H1 (cell line): ENCODE measurements at regions not wholly inside any gene's neighbourhood (a gene's known extent, or its start where the extent isn't known, plus 50 kb on each side); places are given as distances from the start of the nearest gene placed in this dataset.

Experiments
- CBX5 ChIP-seq: fragments of 300-800, 300-1000 bp; sonication (generic); IDR thresholded peaks from 2 replicates; pipeline ENCODE4 v1.7.1; 2016; ENCODE audit warnings: antibody characterized with exemption, low read length, low read depth
- EP300 ChIP-seq, 2 experiments: IDR thresholded peaks; 1 replicate in 1 of 2; 2 replicates in 1 of 2; pipeline ENCODE4 v1.6.1; 2011 to 2012; ENCODE audit warnings: low read depth in 2 of 2, low read length in 2 of 2, mild to moderate bottlenecking in 2 of 2, borderline replicate concordance in 1 of 2, inconsistent platforms in 1 of 2, moderate library complexity in 1 of 2
- MAX ChIP-seq: IDR thresholded peaks from 2 replicates; pipeline ENCODE4 v1.6.1; 2012; ENCODE audit warnings: inconsistent platforms
- POLR2A ChIP-seq, 2 experiments: IDR thresholded peaks; 1 replicate in 1 of 2; 2 replicates in 1 of 2; pipeline ENCODE4 v1.6.1; 2011; ENCODE audit warnings: low read depth in 2 of 2, low read length in 2 of 2, mild to moderate bottlenecking in 2 of 2; ENCODE audit errors: control extremely low read depth in 1 of 2
- RAD21 ChIP-seq, 2 experiments: IDR thresholded peaks in 1 of 2; conservative IDR thresholded peaks in 1 of 2; 2 replicates each; pipeline ENCODE4 v1.6.1; 2011; ENCODE audit warnings: low read depth in 2 of 2, low read length in 2 of 2, improper control_type of control experiment in 1 of 2, inconsistent platforms in 1 of 2, mild to moderate bottlenecking in 1 of 2, moderate library complexity in 1 of 2
- RNF2 ChIP-seq: fragments of 200-900, 300-1000 bp; sonication (generic); IDR thresholded peaks from 2 replicates; pipeline ENCODE4 v1.7.1; 2016; ENCODE audit warnings: borderline replicate concordance, low read depth, mild to moderate bottlenecking, antibody characterized with exemption, low read length; ENCODE audit not compliant: poor library complexity, severe bottlenecking; ENCODE audit errors: missing control alignments
- SIN3A ChIP-seq, 2 experiments: IDR thresholded peaks in 1 of 2; conservative IDR thresholded peaks in 1 of 2; 2 replicates each; pipeline ENCODE4 v1.6.1; 2011 to 2012; ENCODE audit warnings: low read length in 2 of 2, improper control_type of control experiment in 1 of 2, low read depth in 1 of 2, mild to moderate bottlenecking in 1 of 2
- SRF ChIP-seq: IDR thresholded peaks from 2 replicates; pipeline ENCODE4 v1.6.1; 2011; ENCODE audit warnings: mild to moderate bottlenecking, low read depth, low read length, moderate library complexity
- TAF1 ChIP-seq: IDR thresholded peaks from 2 replicates; pipeline ENCODE4 v1.6.1; 2011; ENCODE audit warnings: mild to moderate bottlenecking, low read depth, low read length
- TBP ChIP-seq: IDR thresholded peaks from 2 replicates; pipeline ENCODE4 v1.6.1; 2011; ENCODE audit warnings: low read depth, low read length, improper control_type of control experiment
- YY1 ChIP-seq: IDR thresholded peaks from 2 replicates; pipeline ENCODE4 v1.6.1; 2011; ENCODE audit warnings: low read depth, mild to moderate bottlenecking, low read length
- TF ChIP-seq, protein P1 (sequence below), 3 experiments: IDR thresholded peaks; 1 replicate in 2 of 3; 2 replicates in 1 of 3; pipeline versions ENCODE4 v1.5.1 to v1.6.1; 2011; ENCODE audit warnings: low read length in 3 of 3, mild to moderate bottlenecking in 3 of 3, inconsistent platforms in 2 of 3, low read depth in 1 of 3, moderate library complexity in 1 of 3; ENCODE audit not compliant: insufficient read depth in 1 of 3; ENCODE audit errors: control extremely low read depth in 1 of 3

DNA sequence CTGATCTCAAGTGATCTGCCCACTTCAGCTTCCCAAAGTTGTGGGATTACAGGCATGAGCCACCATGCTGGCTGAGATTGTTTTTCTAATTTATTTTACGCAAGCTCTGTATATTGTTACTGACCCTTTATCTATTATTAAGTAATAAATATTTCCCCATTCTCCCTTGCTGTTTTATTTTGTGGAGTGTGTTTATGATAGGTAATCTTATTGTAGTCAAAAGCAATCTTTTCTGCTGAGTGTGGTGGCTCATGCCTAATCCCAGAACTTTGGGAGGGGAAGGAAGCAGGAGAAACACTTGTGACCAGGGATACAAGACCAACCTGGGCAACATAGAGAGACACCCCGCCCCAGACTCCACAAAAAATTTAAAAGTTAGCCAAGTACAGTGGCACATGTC, 55.2 kb upstream of the RTN4 start:
- TF ChIP-seq, protein P1, sequence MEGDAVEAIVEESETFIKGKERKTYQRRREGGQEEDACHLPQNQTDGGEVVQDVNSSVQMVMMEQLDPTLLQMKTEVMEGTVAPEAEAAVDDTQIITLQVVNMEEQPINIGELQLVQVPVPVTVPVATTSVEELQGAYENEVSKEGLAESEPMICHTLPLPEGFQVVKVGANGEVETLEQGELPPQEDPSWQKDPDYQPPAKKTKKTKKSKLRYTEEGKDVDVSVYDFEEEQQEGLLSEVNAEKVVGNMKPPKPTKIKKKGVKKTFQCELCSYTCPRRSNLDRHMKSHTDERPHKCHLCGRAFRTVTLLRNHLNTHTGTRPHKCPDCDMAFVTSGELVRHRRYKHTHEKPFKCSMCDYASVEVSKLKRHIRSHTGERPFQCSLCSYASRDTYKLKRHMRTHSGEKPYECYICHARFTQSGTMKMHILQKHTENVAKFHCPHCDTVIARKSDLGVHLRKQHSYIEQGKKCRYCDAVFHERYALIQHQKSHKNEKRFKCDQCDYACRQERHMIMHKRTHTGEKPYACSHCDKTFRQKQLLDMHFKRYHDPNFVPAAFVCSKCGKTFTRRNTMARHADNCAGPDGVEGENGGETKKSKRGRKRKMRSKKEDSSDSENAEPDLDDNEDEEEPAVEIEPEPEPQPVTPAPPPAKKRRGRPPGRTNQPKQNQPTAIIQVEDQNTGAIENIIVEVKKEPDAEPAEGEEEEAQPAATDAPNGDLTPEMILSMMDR (IDR thresholded peaks at IDR 0.05; ENCODE audit: control extremely low read depth in 1 of 3, insufficient read depth in 1 of 3, low read depth in 1 of 3, low read length in 3 of 3), result no peak
- TF ChIP-seq SIN3A (conservative IDR thresholded peaks at IDR 0.05 in 1 of 2, IDR thresholded peaks at IDR 0.05 in 1 of 2; ENCODE audit: low read depth in 1 of 2, low read length in 2 of 2) (no peak), YY1 (no peak), POLR2A (IDR thresholded peaks at IDR 0.05; ENCODE audit: control extremely low read depth in 1 of 2, low read depth in 2 of 2, low read length in 2 of 2) (no peak), SRF (no peak), CBX5 (no peak), EP300 (IDR thresholded peaks at IDR 0.05; ENCODE audit: borderline replicate concordance in 1 of 2, low read depth in 2 of 2, low read length in 2 of 2) (no peak), RAD21 (IDR thresholded peaks at IDR 0.05 in 1 of 2, conservative IDR thresholded peaks at IDR 0.05 in 1 of 2; ENCODE audit: low read depth in 2 of 2, low read length in 2 of 2) (no peak), RNF2 (no peak), TBP (no peak), TAF1 (no peak), MAX (no peak)
